GM12878 (cell line): ENCODE measurements at regions not wholly inside any gene's neighbourhood (a gene's known extent, or its start where the extent isn't known, plus 50 kb on each side); places are given as distances from the start of the nearest gene placed in this dataset.

Experiments used
- ATAC-seq: fragments of 200-7000 bp; cut with Tn5 transposase; 3 replicates; pipeline ENCODE4 v1.9.1; 2020; ENCODE audit warnings: mild to moderate bottlenecking, moderate library complexity
- BruUV-seq: library from RNA; stranded (reverse); fragments of 400-500 nt; replicated peaks from 2 replicates; lab custom pipeline; 2021; lab: Mats Ljungman, UMichigan
- CTCF ChIA-PET: fragments of 300-600 bp; sonication (Branson Sonifier 250); formaldehyde crosslinking; extraction: SDS; loops from one replicate; lab custom pipeline; 2021; ENCODE audit warnings: inconsistent platforms; lab: Yijun Ruan, JAX
- POLR2A ChIA-PET: fragments of 350-600 bp; formaldehyde crosslinking; extraction: SDS; loops from one replicate; lab custom pipeline; 2021; ENCODE audit warnings: inconsistent platforms; lab: Charles Lee
- RAD21 ChIA-PET: fragments of 300-600 bp; sonication (Branson Sonifier 250); formaldehyde crosslinking; loops from one replicate; lab custom pipeline; 2023; ENCODE audit warnings: antibody characterized with exemption; ENCODE audit not compliant: unreplicated experiment; lab: Charles Lee
- SMC1A ChIA-PET: fragments of 300-600 bp; sonication (Branson Sonifier 250); formaldehyde crosslinking; loops from one replicate; lab custom pipeline; 2023; ENCODE audit not compliant: unreplicated experiment, uncharacterized antibody; lab: Charles Lee
- DNase-seq: peaks from one replicate; pipeline ENCODE4 v3.0.0-alpha.2; 2011; ENCODE audit warnings: low read depth, low spot score
- FAIRE-seq: peaks from 3 replicates; lab custom pipeline; 2011; peaks lifted over from hg19 to GRCh38; lab: Jason Lieb, UNC
- H2AFZ ChIP-seq: 2 replicates; pipeline ENCODE4 v1.6.0; 2011; ENCODE audit warnings: low read depth, low read length, control low read depth; ENCODE audit not compliant: control insufficient read depth
- H3K27ac ChIP-seq: 2 replicates; pipeline ENCODE4 v1.5.1; 2011; ENCODE audit warnings: control low read depth; ENCODE audit not compliant: control insufficient read depth, insufficient read depth
- H3K27me3 ChIP-seq, 2 experiments: replicated peaks in 1 of 2; 2 replicates each; pipeline versions ENCODE4 v1.6.0 to v1.6.1; 2011; ENCODE audit warnings: low read length in 1 of 2; ENCODE audit not compliant: control insufficient read depth in 2 of 2, insufficient read depth in 2 of 2
- H3K36me3 ChIP-seq, 2 experiments: 2 replicates each; pipeline ENCODE4 v1.5.1; 2011; ENCODE audit warnings: low read length in 1 of 2; ENCODE audit not compliant: control insufficient read depth in 2 of 2, insufficient read depth in 2 of 2
- H3K4me1 ChIP-seq: 2 replicates; pipeline ENCODE4 v1.6.1; 2011; ENCODE audit warnings: mild to moderate bottlenecking, low read length, moderate library complexity, mixed read lengths; ENCODE audit not compliant: control insufficient read depth, insufficient read depth
- H3K4me2 ChIP-seq: 2 replicates; pipeline ENCODE4 v1.6.0; 2011; ENCODE audit warnings: control low read depth; ENCODE audit not compliant: control insufficient read depth, insufficient read depth
- H3K4me3 ChIP-seq: fragments of 200-600 bp; sonication (generic); 2 replicates; pipeline ENCODE4 v1.5.1; 2016
- H3K79me2 ChIP-seq: 2 replicates; pipeline ENCODE4 v1.6.0; 2011; ENCODE audit warnings: low read length; ENCODE audit not compliant: control insufficient read depth, insufficient read depth
- H3K9ac ChIP-seq: 2 replicates; pipeline ENCODE4 v1.8.0; 2011; ENCODE audit warnings: low read length, control low read depth, mixed read lengths; ENCODE audit not compliant: control insufficient read depth, insufficient read depth
- H3K9me3 ChIP-seq: replicated peaks from 3 replicates; pipeline ENCODE4 v1.5.1; 2011; ENCODE audit warnings: mild to moderate bottlenecking, low read length; ENCODE audit not compliant: control insufficient read depth, insufficient read depth
- H4K20me1 ChIP-seq: 2 replicates; pipeline ENCODE4 v1.6.0; 2011; ENCODE audit not compliant: control insufficient read depth, insufficient read depth
- HDAC6 ChIP-seq: fragments of 200-600 bp; sonication (generic); IDR thresholded peaks from one replicate; pipeline ENCODE4 v1.8.0; 2017; ENCODE audit warnings: antibody characterized with exemption; ENCODE audit not compliant: unreplicated experiment
- HSF1 ChIP-seq: fragments of 150-350 bp; IDR thresholded peaks from 2 replicates; pipeline ENCODE4 v1.6.1; 2014; ENCODE audit warnings: mild to moderate bottlenecking, low read depth, low read length
- JUND ChIP-seq: IDR thresholded peaks from 2 replicates; pipeline ENCODE4 v1.6.1; 2012; ENCODE audit warnings: low read depth, mild to moderate bottlenecking, low read length, improper control_type of control experiment, moderate library complexity
- LARP7 ChIP-seq: fragments of 450-650 bp; IDR thresholded peaks from 2 replicates; pipeline ENCODE4 v1.6.1; 2017; ENCODE audit warnings: mild to moderate bottlenecking
- MEF2B ChIP-seq: fragments of 450-650 bp; IDR thresholded peaks from 2 replicates; pipeline ENCODE4 v1.6.1; 2018; ENCODE audit warnings: mild to moderate bottlenecking, moderate library complexity; ENCODE audit not compliant: partially characterized antibody, poor library complexity, severe bottlenecking
- MYC ChIP-seq: IDR thresholded peaks from 2 replicates; pipeline ENCODE4 v1.6.1; 2011; ENCODE audit warnings: mild to moderate bottlenecking, low read length, moderate library complexity, inconsistent platforms; ENCODE audit not compliant: insufficient read depth, insufficient replicate concordance, insufficient read length, severe bottlenecking
- RAD51 ChIP-seq: fragments of 450-650 bp; IDR thresholded peaks from 2 replicates; pipeline ENCODE4 v1.6.1; 2016; ENCODE audit warnings: moderate library complexity, mild to moderate bottlenecking, inconsistent platforms
- RFX5 ChIP-seq: IDR thresholded peaks from 2 replicates; pipeline ENCODE4 v1.6.1; 2011; ENCODE audit warnings: low read depth, low read length, improper control_type of control experiment
- SMARCA5 ChIP-seq: fragments of 450-650 bp; IDR thresholded peaks from 2 replicates; pipeline ENCODE4 v1.6.1; 2017; ENCODE audit warnings: mild to moderate bottlenecking
- ZNF592 ChIP-seq: fragments of 450-650 bp; IDR thresholded peaks from 2 replicates; pipeline ENCODE4 v1.6.1; 2017; ENCODE audit warnings: mild to moderate bottlenecking, moderate library complexity
- ZSCAN29 ChIP-seq: fragments of 450-650 bp; IDR thresholded peaks from 2 replicates; pipeline ENCODE4 v1.6.1; 2017; ENCODE audit warnings: mild to moderate bottlenecking, moderate library complexity
- WGBS: methylation state at CpG from one replicate; pipeline ENCODE4 v1.1.6; 2016; ENCODE audit warnings: low lambda C conversion rate; ENCODE audit not compliant: insufficient replicate concordance, insufficient coverage; ENCODE audit errors: missing lambda C conversion rate; 5-methylcytosine and 5-hydroxymethylcytosine counted together
- in situ Hi-C: fragments of 300-500 bp; cut with MboI; formaldehyde crosslinking; loops from 9 replicates; pipeline ENCODE4 v1.14.3; 2018; ENCODE audit warnings: mixed read lengths
- intact Hi-C: fragments of 100-400 bp; cut with micrococcal nuclease; formaldehyde crosslinking; loops from one replicate; pipeline ENCODE4 v1.14.2; 2022; ENCODE audit not compliant: unreplicated experiment
- TF ChIP-seq, protein P1 (sequence below): IDR thresholded peaks from 2 replicates; pipeline ENCODE4 v1.6.1; 2011; ENCODE audit warnings: mild to moderate bottlenecking, low read depth, low read length, moderate library complexity; ENCODE audit not compliant: insufficient replicate concordance
- TF ChIP-seq, protein P2 (sequence below): IDR thresholded peaks from 2 replicates; pipeline ENCODE4 v1.6.1; 2011; ENCODE audit warnings: low read depth, mild to moderate bottlenecking, low read length, moderate library complexity, borderline replicate concordance; ENCODE audit errors: extremely low read depth
- TF ChIP-seq, protein P3 (sequence below): IDR thresholded peaks from 2 replicates; pipeline ENCODE4 v1.6.1; 2012; ENCODE audit warnings: low read length, inconsistent platforms

- WGBS = 6% methylated on average over 1 of the region's 1 CpG
- ChIA-PET SMC1A (no interaction called here), RAD21 (no interaction called here)
- Histone ChIP-seq H3K36me3 (no peaks in the 10 kb centered on the region), H3K79me2 (no peaks in the 10 kb centered on the region), H3K4me2 (no peak overlapping the region), H3K4me1 (no peaks in the 10 kb centered on the region)
- DNase-seq (no peak), FAIRE-seq (no peak)
- BruUV-seq = no TSS peak
- no peak for TF ChIP-seq RAD51
- TF ChIP-seq HDAC6 = no peak
- TF ChIP-seq, protein P1, sequence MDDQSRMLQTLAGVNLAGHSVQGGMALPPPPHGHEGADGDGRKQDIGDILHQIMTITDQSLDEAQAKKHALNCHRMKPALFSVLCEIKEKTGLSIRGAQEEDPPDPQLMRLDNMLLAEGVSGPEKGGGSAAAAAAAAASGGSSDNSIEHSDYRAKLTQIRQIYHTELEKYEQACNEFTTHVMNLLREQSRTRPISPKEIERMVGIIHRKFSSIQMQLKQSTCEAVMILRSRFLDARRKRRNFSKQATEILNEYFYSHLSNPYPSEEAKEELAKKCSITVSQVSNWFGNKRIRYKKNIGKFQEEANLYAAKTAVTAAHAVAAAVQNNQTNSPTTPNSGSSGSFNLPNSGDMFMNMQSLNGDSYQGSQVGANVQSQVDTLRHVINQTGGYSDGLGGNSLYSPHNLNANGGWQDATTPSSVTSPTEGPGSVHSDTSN = no peak
- TF ChIP-seq, protein P2, sequence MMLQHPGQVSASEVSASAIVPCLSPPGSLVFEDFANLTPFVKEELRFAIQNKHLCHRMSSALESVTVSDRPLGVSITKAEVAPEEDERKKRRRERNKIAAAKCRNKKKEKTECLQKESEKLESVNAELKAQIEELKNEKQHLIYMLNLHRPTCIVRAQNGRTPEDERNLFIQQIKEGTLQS = no peak
- TF ChIP-seq LARP7 = no peak
- no peak for TF ChIP-seq MYC
- no peak for TF ChIP-seq RFX5
- TF ChIP-seq SMARCA5 = no peak
- no peak for TF ChIP-seq MEF2B
- TF ChIP-seq JUND = no peak
- TF ChIP-seq, protein P3, sequence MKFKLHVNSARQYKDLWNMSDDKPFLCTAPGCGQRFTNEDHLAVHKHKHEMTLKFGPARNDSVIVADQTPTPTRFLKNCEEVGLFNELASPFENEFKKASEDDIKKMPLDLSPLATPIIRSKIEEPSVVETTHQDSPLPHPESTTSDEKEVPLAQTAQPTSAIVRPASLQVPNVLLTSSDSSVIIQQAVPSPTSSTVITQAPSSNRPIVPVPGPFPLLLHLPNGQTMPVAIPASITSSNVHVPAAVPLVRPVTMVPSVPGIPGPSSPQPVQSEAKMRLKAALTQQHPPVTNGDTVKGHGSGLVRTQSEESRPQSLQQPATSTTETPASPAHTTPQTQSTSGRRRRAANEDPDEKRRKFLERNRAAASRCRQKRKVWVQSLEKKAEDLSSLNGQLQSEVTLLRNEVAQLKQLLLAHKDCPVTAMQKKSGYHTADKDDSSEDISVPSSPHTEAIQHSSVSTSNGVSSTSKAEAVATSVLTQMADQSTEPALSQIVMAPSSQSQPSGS = no peak
- no peak for TF ChIP-seq HSF1
- TF ChIP-seq ZNF592 = no peak
- no peak for TF ChIP-seq ZSCAN29
- TF ChIP-seq, all 136 proteins: peak for 0
- no peak overlapping the region for H2AFZ ChIP-seq
- H3K9me3 ChIP-seq = no peaks in the 10 kb centered on the region
- no peak overlapping the region for H3K9ac ChIP-seq
- peaks cover 0 to 2% of the 10 kb centered on the region in 2 experiments; a peak in 2 of 4 replicates for H3K27me3 ChIP-seq
- in situ Hi-C loops = no loop called here
- no peaks in the 10 kb centered on the region for H4K20me1 ChIP-seq
- POLR2A ChIA-PET = no interaction called here
- no peak for ATAC-seq
- CTCF ChIA-PET = no interaction called here
- intact Hi-C loops = no loop called here
- H3K4me3 ChIP-seq = no peak overlapping the region
- no peak overlapping the region for H3K27ac ChIP-seq
These were observed 242.7 kb downstream of the KIF20B start for GRCh38 chr10:89944138-89944537.
